GM23338 (cell line): ENCODE measurements at regions not wholly inside any gene's neighbourhood (a gene's known extent, or its start where the extent isn't known, plus 50 kb on each side); places are given as distances from the start of the nearest gene placed in this dataset.

ENCODE experiments used
- ATAC-seq: fragments of 200-7000 bp; cut with Tn5 transposase; 3 replicates; pipeline ENCODE4 v1.9.1; 2020
- DNase-seq: peaks from one replicate; pipeline ENCODE4 v3.0.0-alpha.2; 2015; ENCODE audit warnings: low spot score
- H2AFZ ChIP-seq: fragments of 200-600 bp; sonication (generic); 2 replicates; pipeline ENCODE4 v1.8.0; 2016; ENCODE audit warnings: antibody characterized with exemption, mild to moderate bottlenecking, moderate library complexity
- H3F3A ChIP-seq: fragments of 200-600 bp; sonication (generic); replicated peaks from 2 replicates; pipeline ENCODE4 v1.8.0; 2017; ENCODE audit warnings: antibody characterized with exemption, mixed run types, low read depth
- H3K27ac ChIP-seq: fragments of 200-600 bp; sonication (generic); 2 replicates; pipeline ENCODE4 v1.6.1; 2016; ENCODE audit warnings: low read depth
- H3K27me3 ChIP-seq: fragments of 200-600 bp; sonication (generic); 2 replicates; pipeline ENCODE4 v1.8.0; 2016; ENCODE audit warnings: mild to moderate bottlenecking, mixed run types, moderate library complexity; ENCODE audit not compliant: insufficient read depth
- H3K36me3 ChIP-seq: fragments of 200-600 bp; sonication (generic); 2 replicates; pipeline ENCODE4 v1.8.0; 2016; ENCODE audit warnings: mild to moderate bottlenecking; ENCODE audit not compliant: insufficient read depth
- H3K4me1 ChIP-seq: fragments of 200-600 bp; sonication (generic); 2 replicates; pipeline ENCODE4 v1.8.0; 2016; ENCODE audit warnings: mild to moderate bottlenecking, moderate library complexity; ENCODE audit not compliant: insufficient read depth
- H3K4me2 ChIP-seq: fragments of 200-600 bp; sonication (generic); 2 replicates; pipeline ENCODE4 v1.7.1; 2017; ENCODE audit warnings: mixed run types
- H3K4me3 ChIP-seq: fragments of 200-600 bp; sonication (generic); 2 replicates; pipeline ENCODE4 v1.6.1; 2016; ENCODE audit warnings: mixed run types
- H3K79me2 ChIP-seq: fragments of 200-600 bp; sonication (generic); replicated peaks from 2 replicates; pipeline ENCODE4 v1.8.0; 2017; ENCODE audit warnings: mild to moderate bottlenecking; ENCODE audit not compliant: insufficient read depth
- H3K9me2 ChIP-seq: fragments of 200-600 bp; sonication (generic); 2 replicates; pipeline ENCODE4 v1.8.0; 2017; ENCODE audit not compliant: insufficient read depth
- H4K20me1 ChIP-seq: fragments of 200-600 bp; sonication (generic); replicated peaks from 2 replicates; pipeline ENCODE4 v1.8.0; 2017; ENCODE audit warnings: mild to moderate bottlenecking; ENCODE audit not compliant: insufficient read depth
- H3K27ac Mint-ChIP-seq: 2 replicates; pipeline ENCODE4 v1.8.0; 2020; ENCODE audit warnings: inconsistent platforms, mild to moderate bottlenecking, moderate library complexity, mixed read lengths
- H3K27me3 Mint-ChIP-seq: 3 replicates; pipeline ENCODE4 v1.8.0; 2022; ENCODE audit warnings: low read depth, mild to moderate bottlenecking, moderate library complexity, mixed read lengths, inconsistent platforms; ENCODE audit not compliant: insufficient read depth, poor library complexity
- H3K36me3 Mint-ChIP-seq: 3 replicates; pipeline ENCODE4 v1.8.0; 2021; ENCODE audit warnings: low read depth, mild to moderate bottlenecking, inconsistent platforms, moderate library complexity, mixed read lengths
- H3K4me1 Mint-ChIP-seq: 3 replicates; pipeline ENCODE4 v1.8.0; 2020; ENCODE audit warnings: mild to moderate bottlenecking, inconsistent platforms, mixed read lengths
- H3K4me3 Mint-ChIP-seq: 3 replicates; pipeline ENCODE4 v1.8.0; 2021; ENCODE audit warnings: moderate library complexity, mild to moderate bottlenecking, inconsistent platforms, mixed read lengths
- H3K9me3 Mint-ChIP-seq: 3 replicates; pipeline ENCODE4 v1.8.0; 2020; ENCODE audit warnings: moderate library complexity, mild to moderate bottlenecking, inconsistent platforms, mixed read lengths
- CREB1 ChIP-seq: fragments of 250-450 bp; sonication (Bioruptor Pico); IDR thresholded peaks from 2 replicates; pipeline ENCODE4 v1.5.0; 2020; ENCODE audit warnings: low read depth, mild to moderate bottlenecking, moderate library complexity
- CTCF ChIP-seq, 2 experiments: fragments of 200-600 bp in 1 of 2; sonication (generic) in 1 of 2; conservative IDR thresholded peaks; 2 replicates each; pipeline versions ENCODE4 v1.5.1 to v1.6.1; 2016 to 2017; ENCODE audit warnings: antibody characterized with exemption in 2 of 2, low read depth in 2 of 2, mild to moderate bottlenecking in 2 of 2, moderate library complexity in 1 of 2
- ETS1 ChIP-seq: IDR thresholded peaks from 2 replicates; pipeline ENCODE4 v1.6.1; 2016; ENCODE audit warnings: antibody characterized with exemption
- EZH2 ChIP-seq: fragments of 200-600 bp; sonication (generic); IDR thresholded peaks from one replicate; pipeline ENCODE4 v1.8.0; 2017; ENCODE audit warnings: antibody characterized with exemption, mild to moderate bottlenecking, low read depth; ENCODE audit not compliant: unreplicated experiment
- EZH2phosphoT487 ChIP-seq: fragments of 200-600 bp; sonication (generic); IDR thresholded peaks from one replicate; pipeline ENCODE4 v1.8.1; 2018; ENCODE audit warnings: antibody characterized with exemption; ENCODE audit not compliant: unreplicated experiment
- JUNB ChIP-seq: IDR thresholded peaks from one replicate; pipeline ENCODE4 v1.6.1; 2016; ENCODE audit warnings: antibody characterized with exemption; ENCODE audit not compliant: unreplicated experiment
- NANOG ChIP-seq: IDR thresholded peaks from 2 replicates; pipeline ENCODE4 v1.6.1; 2016; ENCODE audit warnings: antibody characterized with exemption, borderline replicate concordance
- POLR2AphosphoS5 ChIP-seq: IDR thresholded peaks from 2 replicates; pipeline ENCODE4 v1.6.1; 2016; ENCODE audit warnings: antibody characterized with exemption, low read depth
- REST ChIP-seq: IDR thresholded peaks from one replicate; pipeline ENCODE4 v1.6.1; 2018; ENCODE audit warnings: antibody characterized with exemption; ENCODE audit not compliant: unreplicated experiment
- STAT1 ChIP-seq: IDR thresholded peaks from one replicate; pipeline ENCODE4 v1.6.1; 2016; ENCODE audit warnings: antibody characterized with exemption; ENCODE audit not compliant: unreplicated experiment
- ZNF114 ChIP-seq: fragments of 250-450 bp; sonication (Bioruptor Pico); IDR thresholded peaks from 2 replicates; pipeline ENCODE4 v1.5.0; 2020; ENCODE audit warnings: mild to moderate bottlenecking, moderate library complexity
- ZNF331 ChIP-seq: fragments of 250-450 bp; sonication (Bioruptor Pico); IDR thresholded peaks from 2 replicates; pipeline ENCODE4 v1.5.0; 2020; ENCODE audit warnings: low read depth, mild to moderate bottlenecking, moderate library complexity
- TF ChIP-seq, protein P1 (sequence below): fragments of 250-450 bp; sonication (Bioruptor Pico); IDR thresholded peaks from 2 replicates; pipeline ENCODE4 v1.5.0; 2020; ENCODE audit warnings: mild to moderate bottlenecking, moderate library complexity

GRCh38 chr11:10632483-10632882 is 61.1 kb downstream of the IRAG1 start:
- no peak for TF ChIP-seq NANOG
- TF ChIP-seq REST = no peak
- no peak for TF ChIP-seq EZH2phosphoT487
- TF ChIP-seq, protein P1, sequence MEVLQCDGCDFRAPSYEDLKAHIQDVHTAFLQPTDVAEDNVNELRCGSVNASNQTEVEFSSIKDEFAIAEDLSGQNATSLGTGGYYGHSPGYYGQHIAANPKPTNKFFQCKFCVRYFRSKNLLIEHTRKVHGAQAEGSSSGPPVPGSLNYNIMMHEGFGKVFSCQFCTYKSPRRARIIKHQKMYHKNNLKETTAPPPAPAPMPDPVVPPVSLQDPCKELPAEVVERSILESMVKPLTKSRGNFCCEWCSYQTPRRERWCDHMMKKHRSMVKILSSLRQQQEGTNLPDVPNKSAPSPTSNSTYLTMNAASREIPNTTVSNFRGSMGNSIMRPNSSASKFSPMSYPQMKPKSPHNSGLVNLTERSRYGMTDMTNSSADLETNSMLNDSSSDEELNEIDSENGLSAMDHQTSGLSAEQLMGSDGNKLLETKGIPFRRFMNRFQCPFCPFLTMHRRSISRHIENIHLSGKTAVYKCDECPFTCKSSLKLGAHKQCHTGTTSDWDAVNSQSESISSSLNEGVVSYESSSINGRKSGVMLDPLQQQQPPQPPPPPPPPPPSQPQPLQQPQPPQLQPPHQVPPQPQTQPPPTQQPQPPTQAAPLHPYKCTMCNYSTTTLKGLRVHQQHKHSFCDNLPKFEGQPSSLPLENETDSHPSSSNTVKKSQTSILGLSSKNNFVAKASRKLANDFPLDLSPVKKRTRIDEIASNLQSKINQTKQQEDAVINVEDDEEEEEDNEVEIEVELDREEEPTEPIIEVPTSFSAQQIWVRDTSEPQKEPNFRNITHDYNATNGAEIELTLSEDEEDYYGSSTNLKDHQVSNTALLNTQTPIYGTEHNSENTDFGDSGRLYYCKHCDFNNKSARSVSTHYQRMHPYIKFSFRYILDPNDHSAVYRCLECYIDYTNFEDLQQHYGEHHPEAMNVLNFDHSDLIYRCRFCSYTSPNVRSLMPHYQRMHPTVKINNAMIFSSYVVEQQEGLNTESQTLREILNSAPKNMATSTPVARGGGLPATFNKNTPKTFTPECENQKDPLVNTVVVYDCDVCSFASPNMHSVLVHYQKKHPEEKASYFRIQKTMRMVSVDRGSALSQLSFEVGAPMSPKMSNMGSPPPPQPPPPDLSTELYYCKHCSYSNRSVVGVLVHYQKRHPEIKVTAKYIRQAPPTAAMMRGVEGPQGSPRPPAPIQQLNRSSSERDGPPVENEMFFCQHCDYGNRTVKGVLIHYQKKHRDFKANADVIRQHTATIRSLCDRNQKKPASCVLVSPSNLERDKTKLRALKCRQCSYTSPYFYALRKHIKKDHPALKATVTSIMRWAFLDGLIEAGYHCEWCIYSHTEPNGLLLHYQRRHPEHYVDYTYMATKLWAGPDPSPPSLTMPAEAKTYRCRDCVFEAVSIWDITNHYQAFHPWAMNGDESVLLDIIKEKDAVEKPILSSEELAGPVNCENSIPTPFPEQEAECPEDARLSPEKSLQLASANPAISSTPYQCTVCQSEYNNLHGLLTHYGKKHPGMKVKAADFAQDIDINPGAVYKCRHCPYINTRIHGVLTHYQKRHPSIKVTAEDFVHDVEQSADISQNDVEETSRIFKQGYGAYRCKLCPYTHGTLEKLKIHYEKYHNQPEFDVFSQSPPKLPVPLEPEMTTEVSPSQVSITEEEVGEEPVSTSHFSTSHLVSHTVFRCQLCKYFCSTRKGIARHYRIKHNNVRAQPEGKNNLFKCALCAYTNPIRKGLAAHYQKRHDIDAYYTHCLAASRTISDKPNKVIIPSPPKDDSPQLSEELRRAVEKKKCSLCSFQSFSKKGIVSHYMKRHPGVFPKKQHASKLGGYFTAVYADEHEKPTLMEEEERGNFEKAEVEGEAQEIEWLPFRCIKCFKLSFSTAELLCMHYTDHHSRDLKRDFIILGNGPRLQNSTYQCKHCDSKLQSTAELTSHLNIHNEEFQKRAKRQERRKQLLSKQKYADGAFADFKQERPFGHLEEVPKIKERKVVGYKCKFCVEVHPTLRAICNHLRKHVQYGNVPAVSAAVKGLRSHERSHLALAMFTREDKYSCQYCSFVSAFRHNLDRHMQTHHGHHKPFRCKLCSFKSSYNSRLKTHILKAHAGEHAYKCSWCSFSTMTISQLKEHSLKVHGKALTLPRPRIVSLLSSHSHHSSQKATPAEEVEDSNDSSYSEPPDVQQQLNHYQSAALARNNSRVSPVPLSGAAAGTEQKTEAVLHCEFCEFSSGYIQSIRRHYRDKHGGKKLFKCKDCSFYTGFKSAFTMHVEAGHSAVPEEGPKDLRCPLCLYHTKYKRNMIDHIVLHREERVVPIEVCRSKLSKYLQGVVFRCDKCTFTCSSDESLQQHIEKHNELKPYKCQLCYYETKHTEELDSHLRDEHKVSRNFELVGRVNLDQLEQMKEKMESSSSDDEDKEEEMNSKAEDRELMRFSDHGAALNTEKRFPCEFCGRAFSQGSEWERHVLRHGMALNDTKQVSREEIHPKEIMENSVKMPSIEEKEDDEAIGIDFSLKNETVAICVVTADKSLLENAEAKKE (CRISPR knock-in tag) = no peak
- TF ChIP-seq EZH2 = no peak
- no peak for TF ChIP-seq CTCF (conservative IDR thresholded peaks at IDR 0.05; ENCODE audit: low read depth in 2 of 2)
- no peak for TF ChIP-seq ETS1
- no peak for TF ChIP-seq STAT1
- TF ChIP-seq JUNB = no peak
- TF ChIP-seq POLR2AphosphoS5 = no peak
- no peak for TF ChIP-seq ZNF114
- TF ChIP-seq ZNF331 (CRISPR knock-in tag) = no peak
- TF ChIP-seq CREB1 = no peak
- Histone ChIP-seq H3K4me3 (no peak overlapping the region), H3K27ac (no peak overlapping the region), H3K9me2 (peaks cover 7% of the 10 kb centered on the region; the same call in 1 of the 2 replicates), H3F3A (no peaks in the 10 kb centered on the region), H3K36me3 (no peaks in the 10 kb centered on the region), H2AFZ (no peak overlapping the region), H3K4me1 (no peaks in the 10 kb centered on the region), H3K79me2 (no peaks in the 10 kb centered on the region), H3K27me3 (no peaks in the 10 kb centered on the region), H4K20me1 (no peaks in the 10 kb centered on the region), H3K4me2 (no peak overlapping the region)
- H3K4me3 Mint-ChIP-seq = no peak overlapping the region
- H3K27me3 Mint-ChIP-seq = peaks cover 6% of the 10 kb centered on the region
- no peak for ATAC-seq
- H3K4me1 Mint-ChIP-seq = peaks cover 8% of the 10 kb centered on the region
- no peaks in the 10 kb centered on the region; the same call in 2 of the 3 replicates for H3K36me3 Mint-ChIP-seq
- no peak for DNase-seq
- H3K27ac Mint-ChIP-seq = no peak overlapping the region
- H3K9me3 Mint-ChIP-seq = no peaks in the 10 kb centered on the region; the same call in 2 of the 3 replicates
